Activated T-helper 2 cell treated with anti-CD3 and anti-CD28 coated beads, Interferon-gamma antibody, Interleukin-2, Interleukin-4, amounts not matched to agents 10 μg/mL and 5 μg/mL and 100 μg/mL, durations not matched to agents 14 hours and 24 hours and 36 hours (primary cell): ENCODE measurements at regions not wholly inside any gene's neighbourhood (a gene's known extent, or its start where the extent isn't known, plus 50 kb on each side); places are given as distances from the start of the nearest gene placed in this dataset.

Source experiments
- DNase-seq: peaks from one replicate; pipeline ENCODE4 v3.0.0; 2021; ENCODE audit warnings: low spot score
- H3K27ac Mint-ChIP-seq: one replicate; pipeline ENCODE4 v1.8.0; 2021; ENCODE audit warnings: mixed read lengths
- H3K27me3 Mint-ChIP-seq: one replicate; pipeline ENCODE4 v1.8.0; 2021; ENCODE audit warnings: low read depth, mixed read lengths
- H3K36me3 Mint-ChIP-seq: one replicate; pipeline ENCODE4 v1.8.0; 2021; ENCODE audit warnings: low read depth, mixed read lengths
- H3K4me1 Mint-ChIP-seq: one replicate; pipeline ENCODE4 v1.8.0; 2021; ENCODE audit warnings: low read depth, mixed read lengths
- H3K4me3 Mint-ChIP-seq: one replicate; pipeline ENCODE4 v1.8.0; 2021; ENCODE audit warnings: low read depth, mild to moderate bottlenecking, moderate library complexity, mixed read lengths
- H3K9me3 Mint-ChIP-seq: one replicate; pipeline ENCODE4 v1.8.0; 2021; ENCODE audit warnings: mixed read lengths
- intact Hi-C: fragments of 100-400 bp; cut with micrococcal nuclease; formaldehyde crosslinking; loops from one replicate; pipeline ENCODE4 v1.15.1; 2023

GRCh38 chr4:184300816-184301215, 83.1 kb upstream of the ENPP6 start:
- DNase-seq: no peak
- Mint-ChIP-seq H3K9me3 (peaks cover 38% of the 10 kb centered on the region), H3K4me1 (peaks cover 3% of the 10 kb centered on the region), H3K27ac (no peak overlapping the region), H3K4me3 (no peak overlapping the region), H3K36me3 (peaks cover 18% of the 10 kb centered on the region), H3K27me3 (no peaks in the 10 kb centered on the region)
- intact Hi-C loops: loop anchor here (5.0 kb wide), 1 partner anchor 41 kb away; no protein-coding TSS in a partner anchor

GRCh38 chr4:184298254-184298653, 80.6 kb upstream of the ENPP6 start:
- Mint-ChIP-seq H3K36me3 (peaks cover 4% of the 10 kb centered on the region), H3K9me3 (peaks cover 14% of the 10 kb centered on the region), H3K27me3 (no peaks in the 10 kb centered on the region), H3K4me3 (no peak overlapping the region), H3K4me1 (peaks cover 3% of the 10 kb centered on the region), H3K27ac (no peak overlapping the region)
- intact Hi-C loops: no loop called here
- no peak for DNase-seq

GRCh38 chr4:184295206-184295605, 77.5 kb upstream of the ENPP6 start:
- H3K27me3 Mint-ChIP-seq: no peaks in the 10 kb centered on the region
- H3K4me1 Mint-ChIP-seq: peaks cover 5% of the 10 kb centered on the region
- no peak for DNase-seq
- no peak overlapping the region for H3K4me3 Mint-ChIP-seq
- no peaks in the 10 kb centered on the region for H3K36me3 Mint-ChIP-seq
- H3K9me3 Mint-ChIP-seq: peaks cover 8% of the 10 kb centered on the region
- no peak overlapping the region for H3K27ac Mint-ChIP-seq
- intact Hi-C loops: no loop called here

GRCh38 chr4:184294606-184295133, 77.0 kb upstream of the ENPP6 start:
- H3K4me1 Mint-ChIP-seq: peaks cover 8% of the 10 kb centered on the region
- H3K36me3 Mint-ChIP-seq: no peaks in the 10 kb centered on the region
- DNase-seq: no peak
- intact Hi-C loops: no loop called here
- no peak overlapping the region for H3K4me3 Mint-ChIP-seq
- H3K9me3 Mint-ChIP-seq: peaks cover 8% of the 10 kb centered on the region
- no peak overlapping the region for H3K27ac Mint-ChIP-seq
- H3K27me3 Mint-ChIP-seq: no peaks in the 10 kb centered on the region

GRCh38 chr4:184293552-184293951, 75.9 kb upstream of the ENPP6 start:
- DNase-seq: no peak
- intact Hi-C loops: no loop called here
- Mint-ChIP-seq H3K27ac (no peak overlapping the region), H3K9me3 (peaks cover 8% of the 10 kb centered on the region), H3K36me3 (no peaks in the 10 kb centered on the region), H3K4me1 (peaks cover 17% of the 10 kb centered on the region), H3K27me3 (no peaks in the 10 kb centered on the region), H3K4me3 (no peak overlapping the region)

- no peak overlapping the region for H3K4me3 Mint-ChIP-seq
- peaks cover 23% of the 10 kb centered on the region for H3K4me1 Mint-ChIP-seq
- no peak overlapping the region for H3K27ac Mint-ChIP-seq
- H3K27me3 Mint-ChIP-seq: no peaks in the 10 kb centered on the region
- intact Hi-C loops: no loop called here
- DNase-seq: no peak
- peaks cover 8% of the 10 kb centered on the region for H3K9me3 Mint-ChIP-seq
- H3K36me3 Mint-ChIP-seq: no peaks in the 10 kb centered on the region
These were observed 75.2 kb upstream of the ENPP6 start for GRCh38 chr4:184292877-184293276.

- Mint-ChIP-seq H3K9me3 (peaks cover 8% of the 10 kb centered on the region), H3K27ac (no peak overlapping the region), H3K27me3 (no peaks in the 10 kb centered on the region), H3K4me1 (peaks cover 27% of the 10 kb centered on the region), H3K36me3 (no peaks in the 10 kb centered on the region), H3K4me3 (no peak overlapping the region)
- no peak for DNase-seq
- intact Hi-C loops: no loop called here
These were observed 74.8 kb upstream of the ENPP6 start for GRCh38 chr4:184292465-184292867.

GRCh38 chr4:184289179-184289535, 71.5 kb upstream of the ENPP6 start:
- Mint-ChIP-seq H3K36me3 (no peaks in the 10 kb centered on the region), H3K4me3 (no peak overlapping the region), H3K27ac (peak overlapping the region; percentile 78), H3K9me3 (no peaks in the 10 kb centered on the region), H3K4me1 (peaks cover 40% of the 10 kb centered on the region), H3K27me3 (no peaks in the 10 kb centered on the region)
- intact Hi-C loops: no loop called here
- no peak for DNase-seq

- no peak for DNase-seq
- no peaks in the 10 kb centered on the region for H3K36me3 Mint-ChIP-seq
- H3K27ac Mint-ChIP-seq: peak overlapping the region; percentile 78
- peaks cover 40% of the 10 kb centered on the region for H3K4me1 Mint-ChIP-seq
- H3K4me3 Mint-ChIP-seq: peak overlapping the region; percentile 20
- intact Hi-C loops: loop anchor here (1.0 kb wide), 5 partner anchors 25 to 287 kb away; no protein-coding TSS in a partner anchor
- H3K9me3 Mint-ChIP-seq: no peaks in the 10 kb centered on the region
- H3K27me3 Mint-ChIP-seq: no peaks in the 10 kb centered on the region
These were observed 70.9 kb upstream of the ENPP6 start for GRCh38 chr4:184288451-184289178.

GRCh38 chr4:184287697-184288255, 70.1 kb upstream of the ENPP6 start:
- Mint-ChIP-seq H3K4me1 (peaks cover 49% of the 10 kb centered on the region), H3K36me3 (no peaks in the 10 kb centered on the region), H3K27me3 (no peaks in the 10 kb centered on the region), H3K27ac (peak overlapping the region; percentile 13), H3K4me3 (no peak overlapping the region), H3K9me3 (no peaks in the 10 kb centered on the region)
- intact Hi-C loops: loop anchor here (1.0 kb wide), 5 partner anchors 26 to 288 kb away; no protein-coding TSS in a partner anchor
- DNase-seq: no peak

GRCh38 chr4:184286358-184286757, 68.7 kb upstream of the ENPP6 start:
- Mint-ChIP-seq H3K36me3 (no peaks in the 10 kb centered on the region), H3K27ac (no peak overlapping the region), H3K27me3 (no peaks in the 10 kb centered on the region), H3K4me1 (peaks cover 63% of the 10 kb centered on the region), H3K4me3 (no peak overlapping the region), H3K9me3 (no peaks in the 10 kb centered on the region)
- no peak for DNase-seq
- intact Hi-C loops: no loop called here

GRCh38 chr4:184284742-184285141, 67.1 kb upstream of the ENPP6 start:
- Mint-ChIP-seq H3K9me3 (no peaks in the 10 kb centered on the region), H3K4me3 (no peak overlapping the region), H3K27me3 (no peaks in the 10 kb centered on the region), H3K27ac (no peak overlapping the region), H3K36me3 (no peaks in the 10 kb centered on the region), H3K4me1 (peaks cover 74% of the 10 kb centered on the region)
- DNase-seq: no peak
- intact Hi-C loops: no loop called here

- H3K4me3 Mint-ChIP-seq: no peak overlapping the region
- intact Hi-C loops: no loop called here
- no peaks in the 10 kb centered on the region for H3K27me3 Mint-ChIP-seq
These were observed 66.6 kb upstream of the ENPP6 start for GRCh38 chr4:184284336-184284690.

More at GRCh38 chr4:184284336-184284690, 66.6 kb upstream of the ENPP6 start:
- Mint-ChIP-seq H3K9me3 (no peaks in the 10 kb centered on the region), H3K27ac (no peak overlapping the region), H3K36me3 (no peaks in the 10 kb centered on the region), H3K4me1 (peaks cover 73% of the 10 kb centered on the region)
- DNase-seq: no peak
